H1 (cell line): ENCODE measurements at regions not wholly inside any gene's neighbourhood (a gene's known extent, or its start where the extent isn't known, plus 50 kb on each side); places are given as distances from the start of the nearest gene placed in this dataset.
A peak's percentile ranks its signal among the peaks of the same experiment; 100 is the strongest.

ENCODE experiments used
- CTCF ChIA-PET: fragments of 300-600 bp; sonication (Branson Sonifier 250); formaldehyde crosslinking; loops from one replicate; lab custom pipeline; 2021; ENCODE audit not compliant: partially characterized antibody; lab: Charles Lee
- POLR2A ChIA-PET: fragments of 300-600 bp; sonication (Branson Sonifier 250); formaldehyde crosslinking; loops from one replicate; lab custom pipeline; 2021; ENCODE audit warnings: inconsistent platforms; ENCODE audit not compliant: partially characterized antibody; lab: Charles Lee
- DNase-seq, 2 experiments: peaks; one replicate each; pipeline versions ENCODE4 v3.0.0 to v3.0.0-alpha.2; 2010 to 2022; ENCODE audit warnings: low spot score in 2 of 2, low read depth in 1 of 2, mixed read lengths in 1 of 2
- FAIRE-seq: peaks from 2 replicates; lab custom pipeline; 2011; peaks lifted over from hg19 to GRCh38; lab: Jason Lieb, UNC
- H2AFZ ChIP-seq: 2 replicates; pipeline ENCODE4 v1.8.1; 2012; ENCODE audit warnings: low read length, inconsistent platforms
- H2AK5ac ChIP-seq: 2 replicates; pipeline ENCODE4 v1.6.1; 2013; ENCODE audit warnings: low read depth, low read length
- H2BK120ac ChIP-seq: replicated peaks from 2 replicates; pipeline ENCODE3; 2013; ENCODE audit warnings: low read depth, low read length, inconsistent platforms
- H2BK12ac ChIP-seq: 2 replicates; pipeline ENCODE4 v1.6.1; 2013; ENCODE audit warnings: low read depth, low read length
- H2BK15ac ChIP-seq: 2 replicates; pipeline ENCODE4 v1.6.1; 2013; ENCODE audit warnings: low read length
- H2BK20ac ChIP-seq: 2 replicates; pipeline ENCODE4 v1.6.1; 2013; ENCODE audit warnings: low read length
- H2BK5ac ChIP-seq: 2 replicates; pipeline ENCODE4 v1.6.1; 2013; ENCODE audit warnings: low read depth, low read length
- H3K14ac ChIP-seq: 2 replicates; pipeline ENCODE4 v1.6.1; 2013; ENCODE audit warnings: inconsistent platforms; ENCODE audit not compliant: insufficient read length
- H3K18ac ChIP-seq: 2 replicates; pipeline ENCODE4 v1.6.1; 2013; ENCODE audit warnings: low read length; ENCODE audit errors: extremely low read depth
- H3K23ac ChIP-seq: 2 replicates; pipeline ENCODE4 v1.6.1; 2013; ENCODE audit warnings: inconsistent platforms; ENCODE audit not compliant: insufficient read length
- H3K23me2 ChIP-seq: 2 replicates; pipeline ENCODE4 v1.6.1; 2013; ENCODE audit warnings: low read depth, low read length
- H3K27ac ChIP-seq: 2 replicates; pipeline ENCODE4 v1.6.1; 2011; ENCODE audit warnings: low read depth, low read length, inconsistent platforms
- H3K27me3 ChIP-seq, 4 experiments: replicated peaks in 1 of 4; 1 replicate in 1 of 4; 2 replicates in 3 of 4; pipeline versions ENCODE4 v1.6.1 to v1.8.1; 2011 to 2013; ENCODE audit warnings: low read length in 3 of 4, mild to moderate bottlenecking in 3 of 4, inconsistent platforms in 2 of 4, mixed read lengths in 2 of 4, moderate library complexity in 1 of 4; ENCODE audit not compliant: control insufficient read depth in 3 of 4, insufficient read depth in 3 of 4; ENCODE audit errors: extremely low read depth in 1 of 4
- H3K36me3 ChIP-seq, 4 experiments: 2 replicates each; pipeline versions ENCODE4 v1.6.1 to v1.8.1; 2011 to 2013; ENCODE audit warnings: mild to moderate bottlenecking in 4 of 4, low read length in 3 of 4, moderate library complexity in 2 of 4, control low read depth in 1 of 4, inconsistent platforms in 1 of 4; ENCODE audit not compliant: insufficient read depth in 4 of 4, control insufficient read depth in 2 of 4
- H3K4ac ChIP-seq: replicated peaks from 2 replicates; pipeline ENCODE3; 2013; ENCODE audit warnings: low read length, low read depth, mixed read lengths, inconsistent platforms; ENCODE audit not compliant: insufficient read length
- H3K4me1 ChIP-seq, 4 experiments: replicated peaks in 1 of 4; 1 replicate in 1 of 4; 2 replicates in 3 of 4; pipeline versions ENCODE4 v1.6.1 to v1.8.1; 2011 to 2013; ENCODE audit warnings: low read length in 3 of 4, inconsistent platforms in 2 of 4, mixed read lengths in 1 of 4; ENCODE audit not compliant: insufficient read depth in 4 of 4, control insufficient read depth in 3 of 4
- H3K4me2 ChIP-seq, 2 experiments: 2 replicates each; pipeline versions ENCODE4 v1.6.1 to v1.8.1; 2011 to 2013; ENCODE audit warnings: low read depth in 2 of 2, low read length in 2 of 2, control low read depth in 1 of 2, inconsistent platforms in 1 of 2, mild to moderate bottlenecking in 1 of 2; ENCODE audit not compliant: insufficient read depth in 1 of 2
- H3K4me3 ChIP-seq, 4 experiments: fragments of 200-600, 300-600 bp in 1 of 4; sonication (generic), shearing (Covaris generic), sonication (Bioruptor Twin) in 1 of 4; 2 replicates each; pipeline versions ENCODE4 v1.5.1 to v1.8.1; 2011 to 2016; ENCODE audit warnings: low read length in 4 of 4, low read depth in 3 of 4, control low read depth in 2 of 4, inconsistent platforms in 2 of 4, mild to moderate bottlenecking in 2 of 4, mixed read lengths in 1 of 4, moderate library complexity in 1 of 4; ENCODE audit not compliant: insufficient read depth in 2 of 4; ENCODE audit errors: extremely low read depth in 1 of 4
- H3K56ac ChIP-seq: replicated peaks from 2 replicates; pipeline ENCODE3; 2013; ENCODE audit warnings: low read depth, mild to moderate bottlenecking, mixed read lengths, low read length, inconsistent platforms; ENCODE audit not compliant: insufficient read length
- H3K79me1 ChIP-seq: 2 replicates; pipeline ENCODE4 v1.6.1; 2013; ENCODE audit warnings: low read depth, low read length, control low read depth
- H3K79me2 ChIP-seq, 2 experiments: 2 replicates each; pipeline versions ENCODE4 v1.6.1 to v1.8.1; 2012 to 2013; ENCODE audit warnings: low read length in 2 of 2, mild to moderate bottlenecking in 2 of 2, inconsistent platforms in 1 of 2; ENCODE audit not compliant: insufficient read depth in 2 of 2, control insufficient read depth in 1 of 2
- H3K9ac ChIP-seq, 4 experiments: replicated peaks in 1 of 4; 1 replicate in 1 of 4; 2 replicates in 3 of 4; pipeline versions ENCODE4 v1.6.1 to v1.8.1; 2011 to 2013; ENCODE audit warnings: low read depth in 3 of 4, low read length in 3 of 4, control low read depth in 2 of 4, mild to moderate bottlenecking in 2 of 4, moderate library complexity in 2 of 4, inconsistent platforms in 1 of 4; ENCODE audit errors: extremely low read depth in 1 of 4
- H3K9me3 ChIP-seq, 2 experiments: 2 replicates each; pipeline versions ENCODE4 v1.6.1 to v1.8.1; 2012 to 2013; ENCODE audit warnings: mild to moderate bottlenecking in 2 of 2, moderate library complexity in 2 of 2, control low read depth in 1 of 2, inconsistent platforms in 1 of 2, low read depth in 1 of 2, low read length in 1 of 2, mixed read lengths in 1 of 2; ENCODE audit not compliant: insufficient read depth in 2 of 2
- H4K20me1 ChIP-seq, 2 experiments: replicated peaks in 1 of 2; 2 replicates each; pipeline versions ENCODE3 to v1.8.1; 2011 to 2013; ENCODE audit warnings: inconsistent platforms in 2 of 2, low read length in 2 of 2, mild to moderate bottlenecking in 1 of 2; ENCODE audit not compliant: insufficient read depth in 2 of 2, control insufficient read depth in 1 of 2
- H4K5ac ChIP-seq: 2 replicates; pipeline ENCODE4 v1.6.1; 2013; ENCODE audit warnings: low read length, low read depth, mixed read lengths, inconsistent platforms; ENCODE audit not compliant: insufficient read length
- H4K8ac ChIP-seq: 2 replicates; pipeline ENCODE4 v1.8.0; 2013; ENCODE audit warnings: mild to moderate bottlenecking, moderate library complexity, low read length, inconsistent platforms; ENCODE audit not compliant: insufficient read depth; ENCODE audit errors: extremely low read depth
- H4K91ac ChIP-seq: replicated peaks from 2 replicates; pipeline ENCODE3; 2013; ENCODE audit warnings: low read length, mixed read lengths, inconsistent platforms; ENCODE audit not compliant: insufficient read length
- CHD1 ChIP-seq: IDR thresholded peaks from 2 replicates; pipeline ENCODE4 v1.6.1; 2012; ENCODE audit warnings: low read depth, low read length, improper control_type of control experiment
- CTCF ChIP-seq, 3 experiments: IDR thresholded peaks; 1 replicate in 2 of 3; 2 replicates in 1 of 3; pipeline versions ENCODE4 v1.5.1 to v1.6.1; 2011; ENCODE audit warnings: low read length in 3 of 3, mild to moderate bottlenecking in 3 of 3, inconsistent platforms in 2 of 3, low read depth in 1 of 3, moderate library complexity in 1 of 3; ENCODE audit not compliant: insufficient read depth in 1 of 3; ENCODE audit errors: control extremely low read depth in 1 of 3
- EP300 ChIP-seq, 2 experiments: IDR thresholded peaks; 1 replicate in 1 of 2; 2 replicates in 1 of 2; pipeline ENCODE4 v1.6.1; 2011 to 2012; ENCODE audit warnings: low read depth in 2 of 2, low read length in 2 of 2, mild to moderate bottlenecking in 2 of 2, borderline replicate concordance in 1 of 2, inconsistent platforms in 1 of 2, moderate library complexity in 1 of 2
- GABPA ChIP-seq: IDR thresholded peaks from 2 replicates; pipeline ENCODE4 v1.6.1; 2011; ENCODE audit warnings: mild to moderate bottlenecking, low read length, moderate library complexity, borderline replicate concordance; ENCODE audit not compliant: insufficient read depth
- MAX ChIP-seq: IDR thresholded peaks from 2 replicates; pipeline ENCODE4 v1.6.1; 2012; ENCODE audit warnings: inconsistent platforms
- RAD21 ChIP-seq, 2 experiments: IDR thresholded peaks in 1 of 2; conservative IDR thresholded peaks in 1 of 2; 2 replicates each; pipeline ENCODE4 v1.6.1; 2011; ENCODE audit warnings: low read depth in 2 of 2, low read length in 2 of 2, improper control_type of control experiment in 1 of 2, inconsistent platforms in 1 of 2, mild to moderate bottlenecking in 1 of 2, moderate library complexity in 1 of 2
- WGBS, 2 experiments: shearing (Covaris generic) in 1 of 2; methylation state at CpG; one replicate each; pipeline versions ENCODE4 v1.1.6 to v1.1.7; 2013 to 2015; ENCODE audit warnings: low lambda C conversion rate in 2 of 2, mixed read lengths in 2 of 2, inconsistent platforms in 1 of 2, low coverage in 1 of 2, missing lambda C conversion rate in 1 of 2; ENCODE audit not compliant: insufficient replicate concordance in 2 of 2, insufficient coverage in 1 of 2, insufficient read length in 1 of 2; ENCODE audit errors: extremely low coverage in 1 of 2, missing lambda C conversion rate in 1 of 2; 5-methylcytosine and 5-hydroxymethylcytosine counted together
- TF ChIP-seq, protein P1 (sequence below): IDR thresholded peaks from 2 replicates; pipeline ENCODE4 v1.6.1; 2012; ENCODE audit warnings: inconsistent platforms

GRCh38 chr4:188658958-188659522 is 519.8 kb downstream of the TRIML1 start:
- H3K4me2 ChIP-seq = no peak overlapping the region
- no peaks in the 10 kb centered on the region for H3K27me3 ChIP-seq
- H3K79me1 ChIP-seq = no peaks in the 10 kb centered on the region
- H3K18ac ChIP-seq = no peak overlapping the region
- H4K5ac ChIP-seq = no peak overlapping the region
- H3K36me3 ChIP-seq = no peaks in the 10 kb centered on the region
- peak; percentile 36 to 80 for DNase-seq
- ChIA-PET POLR2A (no interaction called here), CTCF (interaction anchor here (0.7 to 1.3 kb wide), 5 partner anchors 43 to 459 kb away, joined by 3 read pairs; no protein-coding TSS in a partner anchor)
- no peak overlapping the region for H2AK5ac ChIP-seq
- no peak overlapping the region for H3K23ac ChIP-seq
- H3K79me2 ChIP-seq = no peaks in the 10 kb centered on the region
- H2BK15ac ChIP-seq = no peak overlapping the region
- H2BK5ac ChIP-seq = no peak overlapping the region
- H3K56ac ChIP-seq = no peak overlapping the region
- no peak overlapping the region for H3K9ac ChIP-seq
- no peaks in the 10 kb centered on the region for H4K20me1 ChIP-seq
- peak overlapping the region; percentile 89; the same call in 1 of the 2 replicates for H4K8ac ChIP-seq
- no peak overlapping the region for H2BK120ac ChIP-seq
- H2BK20ac ChIP-seq = no peak overlapping the region
- WGBS, 2 experiments = 82% methylated on average over 46 of the region's 48 CpGs; no CpG with 5 or more reads in 1 of the 2 experiments
- H3K9me3 ChIP-seq = no peaks in the 10 kb centered on the region; a peak in 1 of 4 replicates
- H3K14ac ChIP-seq = no peak overlapping the region
- TF ChIP-seq RAD21 (IDR thresholded peaks at IDR 0.05 in 1 of 2, conservative IDR thresholded peaks at IDR 0.05 in 1 of 2; ENCODE audit: low read depth in 2 of 2, low read length in 2 of 2) (peak; percentile 51 to 63; a peak in 3 of 4 replicates), GABPA (0 out of 2 replicates have a peak, but pooled peaks have one; percentile 32), CTCF (IDR thresholded peaks at IDR 0.05; ENCODE audit: control extremely low read depth in 1 of 3, insufficient read depth in 1 of 3, low read depth in 1 of 3, low read length in 3 of 3) (peak; percentile 54 to 98 (median 58)), EP300 (IDR thresholded peaks at IDR 0.05; ENCODE audit: borderline replicate concordance in 1 of 2, low read depth in 2 of 2, low read length in 2 of 2) (no peak), CHD1 (no peak), MAX (0 out of 2 replicates have a peak, but pooled peaks have one; percentile 34)
- TF ChIP-seq, protein P1, sequence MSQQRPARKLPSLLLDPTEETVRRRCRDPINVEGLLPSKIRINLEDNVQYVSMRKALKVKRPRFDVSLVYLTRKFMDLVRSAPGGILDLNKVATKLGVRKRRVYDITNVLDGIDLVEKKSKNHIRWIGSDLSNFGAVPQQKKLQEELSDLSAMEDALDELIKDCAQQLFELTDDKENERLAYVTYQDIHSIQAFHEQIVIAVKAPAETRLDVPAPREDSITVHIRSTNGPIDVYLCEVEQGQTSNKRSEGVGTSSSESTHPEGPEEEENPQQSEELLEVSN = peak; percentile 59
- peak overlapping the region; percentile 23 for H4K91ac ChIP-seq
- H3K4me3 ChIP-seq = no peak overlapping the region
- no peaks in the 10 kb centered on the region for H3K23me2 ChIP-seq
- no peak for FAIRE-seq
- peak overlapping the region; percentile 23; the same call in 1 of the 2 replicates for H2AFZ ChIP-seq
- no peak overlapping the region for H2BK12ac ChIP-seq
- peaks cover 0 to 3% (median 0%) of the 10 kb centered on the region in 4 experiments; a peak in 3 of 7 replicates for H3K4me1 ChIP-seq
- no peak overlapping the region for H3K27ac ChIP-seq
- no peak overlapping the region for H3K4ac ChIP-seq
